ENCODE measurements at regions not wholly inside any gene's neighbourhood (a gene's known extent, or its start where the extent isn't known, plus 50 kb on each side); places are given as distances from the start of the nearest gene placed in this dataset.

DNA sequence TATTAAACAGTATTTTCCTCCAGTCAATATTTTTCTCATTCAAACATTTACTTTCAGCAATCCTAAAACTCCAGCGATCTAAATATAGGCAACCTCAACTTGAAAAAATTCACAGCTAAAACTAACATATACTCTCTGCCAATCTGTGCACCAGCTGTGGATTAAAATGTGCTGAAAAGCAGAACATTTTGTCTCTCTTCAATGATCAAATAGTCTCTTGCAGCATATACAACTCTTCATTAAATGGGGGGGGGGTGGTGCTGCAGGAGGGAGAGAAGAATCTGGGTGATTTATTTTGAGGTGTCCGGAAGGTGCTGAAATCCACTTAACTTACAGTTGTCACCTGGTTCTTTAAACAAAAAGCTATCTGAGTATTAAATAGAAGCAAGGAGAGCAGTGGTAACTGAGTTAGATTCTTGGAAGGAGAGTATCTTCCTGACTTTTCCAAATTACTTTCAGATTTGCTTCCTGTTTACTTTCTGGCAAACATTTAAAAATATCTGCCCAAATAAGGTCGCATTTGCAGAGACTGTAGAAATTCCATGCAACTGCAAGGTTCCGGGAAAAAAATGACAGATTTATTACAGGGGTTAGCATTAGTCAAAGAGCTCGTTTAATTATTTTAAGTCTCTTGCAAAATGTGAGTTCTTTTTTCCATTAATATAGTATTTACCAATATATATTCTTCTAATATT is 904.7 kb upstream of the ACVR2A start:
- peaks cover 23% of the 10 kb centered on the region for H3K27me3 Mint-ChIP-seq
- H3K4me3 Mint-ChIP-seq = no peak overlapping the region
- H3K4me1 Mint-ChIP-seq = no peaks in the 10 kb centered on the region
- ATAC-seq (no peak), DNase-seq (no peak)
- H3K27ac Mint-ChIP-seq = no peak overlapping the region
- no peaks in the 10 kb centered on the region for H3K36me3 Mint-ChIP-seq (ENCODE audit: low read depth)
- no peaks in the 10 kb centered on the region for H3K9me3 ChIP-seq (ENCODE audit: control insufficient read depth, low read length, poor library complexity, severe bottlenecking)

DNA sequence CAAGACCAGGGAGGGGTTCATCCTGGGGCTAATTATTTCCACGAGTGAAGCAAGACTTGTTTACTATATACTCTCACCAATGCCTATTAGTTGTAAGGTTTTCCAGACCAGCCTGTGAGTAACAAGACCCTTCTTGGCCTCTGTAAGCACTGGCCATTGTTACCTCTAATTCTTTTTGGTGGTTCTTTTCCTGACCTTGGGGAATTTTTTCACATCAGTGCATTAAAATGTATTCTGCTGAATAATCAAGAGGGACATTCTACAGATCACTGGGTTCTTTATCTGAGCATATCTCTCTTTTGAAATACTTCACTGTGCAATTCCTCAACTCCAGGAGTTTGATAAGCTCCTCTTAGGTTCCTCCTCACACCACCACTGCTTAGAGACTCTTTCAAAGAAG is 909.9 kb upstream of the ACVR2A start:
- ATAC-seq (no peak), DNase-seq (no peak)
- Mint-ChIP-seq H3K4me3 (no peak overlapping the region), H3K27me3 (peaks cover 12% of the 10 kb centered on the region), H3K4me1 (peaks cover 4% of the 10 kb centered on the region), H3K36me3 (ENCODE audit: low read depth) (no peaks in the 10 kb centered on the region), H3K27ac (no peak overlapping the region)
- H3K9me3 ChIP-seq (ENCODE audit: control insufficient read depth, low read length, poor library complexity, severe bottlenecking) = no peaks in the 10 kb centered on the region

DNA sequence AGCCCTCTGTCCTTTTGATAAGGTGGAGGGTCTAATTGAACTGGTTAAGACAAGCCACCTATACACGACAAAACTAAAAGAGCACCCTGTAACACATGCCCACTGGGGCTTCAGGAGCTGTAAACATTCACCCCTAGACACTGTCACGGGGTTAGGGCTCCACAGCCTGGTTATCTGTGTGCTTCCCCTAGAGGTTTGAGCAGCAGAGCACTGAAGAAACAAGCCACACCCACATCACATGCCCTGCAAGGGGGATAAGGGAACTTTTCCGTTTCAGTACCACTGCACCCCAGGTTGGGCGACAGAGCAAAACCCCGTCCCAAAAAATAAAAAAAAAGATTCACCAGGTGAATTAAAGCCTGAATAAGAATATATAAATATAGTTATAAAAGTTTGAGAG is 913.7 kb upstream of the ACVR2A start:
- no peak overlapping the region for H3K27ac Mint-ChIP-seq
- H3K4me1 Mint-ChIP-seq = peaks cover 5% of the 10 kb centered on the region
- DNase-seq (no peak), ATAC-seq (no peak)
- no peaks in the 10 kb centered on the region for H3K9me3 ChIP-seq (ENCODE audit: control insufficient read depth, low read length, poor library complexity, severe bottlenecking)
- peaks cover 14% of the 10 kb centered on the region for H3K27me3 Mint-ChIP-seq
- no peaks in the 10 kb centered on the region for H3K36me3 Mint-ChIP-seq (ENCODE audit: low read depth)
- H3K4me3 Mint-ChIP-seq = no peak overlapping the region

DNA sequence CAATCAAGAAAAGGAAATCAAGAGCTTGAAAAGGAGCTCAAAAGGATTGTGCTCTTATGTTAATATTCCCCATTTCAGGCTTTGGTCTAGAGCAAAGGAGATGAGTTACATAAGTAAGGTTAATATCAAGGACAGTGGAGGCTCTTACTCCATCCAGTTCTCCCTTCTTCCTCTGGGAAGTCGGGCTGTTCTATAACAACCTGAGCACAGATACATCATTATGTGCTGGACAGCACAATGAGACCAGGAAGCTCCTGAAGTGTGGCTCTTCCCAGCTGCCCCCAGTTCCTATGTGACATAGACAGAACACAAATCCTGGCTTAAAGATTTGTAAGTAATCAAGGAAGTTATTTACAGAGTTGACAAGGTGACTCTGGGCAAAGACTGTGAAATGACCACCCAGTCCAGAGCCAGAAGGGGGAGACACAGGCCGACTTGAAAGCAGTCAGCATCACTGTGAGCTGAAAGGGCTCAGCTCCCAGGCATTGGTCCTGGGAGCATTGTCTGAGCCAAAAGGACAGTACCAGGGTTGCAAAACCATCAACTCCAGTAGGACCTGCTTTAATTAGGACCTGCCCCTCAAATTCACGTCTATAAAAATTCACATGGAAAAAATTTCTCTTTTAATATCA is 917.6 kb upstream of the ACVR2A start:
- Mint-ChIP-seq H3K36me3 (ENCODE audit: low read depth) (no peaks in the 10 kb centered on the region), H3K27ac (no peak overlapping the region), H3K4me1 (peaks cover 5% of the 10 kb centered on the region), H3K4me3 (no peak overlapping the region), H3K27me3 (peaks cover 37% of the 10 kb centered on the region)
- ATAC-seq (no peak), DNase-seq (no peak)
- no peaks in the 10 kb centered on the region for H3K9me3 ChIP-seq (ENCODE audit: control insufficient read depth, low read length, poor library complexity, severe bottlenecking)

DNA sequence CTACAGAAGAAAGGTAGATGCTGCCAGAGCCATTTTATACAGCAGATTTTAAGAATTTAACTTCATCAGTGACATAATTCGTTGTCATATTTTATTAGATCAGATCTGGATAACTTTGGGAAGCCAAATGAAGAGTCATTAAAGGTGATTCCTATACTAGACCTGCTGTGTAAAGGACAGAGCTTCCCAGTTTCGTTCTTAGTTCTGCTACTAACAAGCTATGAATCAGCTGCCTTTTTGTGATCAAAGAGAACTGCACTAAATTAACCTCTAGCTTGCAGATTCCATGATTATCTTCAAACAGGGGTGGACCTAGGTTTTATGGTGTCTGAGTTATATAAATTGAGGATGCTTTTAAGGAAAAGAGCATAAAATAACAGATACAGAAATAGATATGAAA is 926.5 kb upstream of the ACVR2A start:
- ATAC-seq (no peak), DNase-seq (no peak)
- Mint-ChIP-seq H3K36me3 (ENCODE audit: low read depth) (no peaks in the 10 kb centered on the region), H3K4me1 (no peaks in the 10 kb centered on the region), H3K4me3 (no peak overlapping the region), H3K27me3 (peaks cover 19% of the 10 kb centered on the region), H3K27ac (no peak overlapping the region)
- no peaks in the 10 kb centered on the region for H3K9me3 ChIP-seq (ENCODE audit: control insufficient read depth, low read length, poor library complexity, severe bottlenecking)

DNA sequence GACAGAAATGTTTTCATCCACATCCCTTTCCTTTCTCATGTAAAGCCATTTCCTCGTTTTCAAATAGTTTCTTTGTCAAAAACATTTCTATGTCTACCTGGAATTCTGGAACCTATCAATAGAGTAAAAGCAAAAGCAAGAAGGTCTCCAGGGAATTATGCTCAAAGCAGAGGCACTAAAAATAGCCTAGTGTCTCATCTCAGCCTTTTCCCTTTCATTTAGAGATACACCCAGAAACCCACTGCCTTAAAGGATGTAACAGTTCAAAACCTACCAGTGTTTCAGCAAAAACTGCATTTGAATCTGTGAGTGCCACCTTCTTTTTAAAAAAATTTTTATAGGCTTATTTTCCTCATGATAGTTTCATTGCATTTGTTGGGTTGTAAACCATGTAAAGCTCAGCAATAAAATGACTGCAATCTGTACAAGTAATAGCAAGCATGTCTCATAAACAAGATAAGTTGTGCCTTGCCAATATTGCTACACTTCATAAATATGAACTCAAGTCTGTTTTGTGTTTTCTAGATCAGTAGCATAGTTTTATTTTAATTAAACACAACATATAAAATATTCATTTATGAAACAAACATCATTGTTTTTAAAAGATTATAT is 927.3 kb upstream of the ACVR2A start:
- peaks cover 14% of the 10 kb centered on the region for H3K27me3 Mint-ChIP-seq
- H3K4me3 Mint-ChIP-seq = no peak overlapping the region
- H3K36me3 Mint-ChIP-seq (ENCODE audit: low read depth) = no peaks in the 10 kb centered on the region
- H3K27ac Mint-ChIP-seq = no peak overlapping the region
- ATAC-seq = no peak
- no peak for DNase-seq
- H3K4me1 Mint-ChIP-seq = no peaks in the 10 kb centered on the region
- no peaks in the 10 kb centered on the region for H3K9me3 ChIP-seq (ENCODE audit: control insufficient read depth, low read length, poor library complexity, severe bottlenecking)

DNA sequence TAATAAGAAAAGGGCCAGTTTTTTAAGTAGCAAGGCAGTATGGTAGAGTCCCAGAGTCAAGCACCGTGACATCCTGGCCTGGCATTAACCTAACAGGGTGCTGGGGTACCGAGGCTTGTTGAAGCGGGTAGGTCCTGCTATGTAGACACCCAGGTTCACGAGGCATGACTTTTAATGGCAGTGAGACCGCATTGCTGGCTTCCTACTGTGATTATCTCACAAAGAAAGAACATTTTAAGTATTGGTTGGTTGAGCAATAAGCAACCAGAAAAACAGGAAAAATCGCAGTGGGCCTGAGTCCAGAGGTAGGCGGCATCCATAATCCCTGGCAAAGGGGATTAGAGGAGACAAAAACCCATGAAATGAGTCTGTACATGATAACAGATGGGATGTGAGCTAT is 927.9 kb upstream of the ACVR2A start:
- Mint-ChIP-seq H3K4me3 (no peak overlapping the region), H3K27ac (no peak overlapping the region), H3K27me3 (peaks cover 10% of the 10 kb centered on the region), H3K36me3 (ENCODE audit: low read depth) (no peaks in the 10 kb centered on the region), H3K4me1 (no peaks in the 10 kb centered on the region)
- no peaks in the 10 kb centered on the region for H3K9me3 ChIP-seq (ENCODE audit: control insufficient read depth, low read length, poor library complexity, severe bottlenecking)
- DNase-seq = no peak
- ATAC-seq = no peak

DNA sequence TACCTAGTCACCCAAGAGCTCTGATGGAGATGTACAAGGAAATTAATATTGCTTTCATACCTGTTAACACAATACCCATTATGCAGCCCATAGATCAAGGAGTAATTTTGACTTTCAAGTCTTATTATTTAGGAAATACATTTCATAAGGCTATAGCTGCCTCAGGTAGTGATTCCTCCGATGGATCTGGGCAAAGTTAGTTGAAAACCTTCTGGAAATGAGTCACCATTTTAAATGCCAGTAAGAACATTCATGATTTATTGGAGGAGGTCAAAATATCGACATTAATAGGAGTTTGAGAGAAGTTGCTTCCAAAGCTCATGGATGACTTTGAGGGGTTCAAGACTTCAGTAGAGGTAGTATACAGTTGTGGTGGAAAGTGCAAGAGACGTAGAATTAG is 931.4 kb upstream of the ACVR2A start:
- no peak for ATAC-seq
- Mint-ChIP-seq H3K27me3 (no peaks in the 10 kb centered on the region), H3K4me1 (no peaks in the 10 kb centered on the region), H3K27ac (no peak overlapping the region), H3K4me3 (no peak overlapping the region), H3K36me3 (ENCODE audit: low read depth) (no peaks in the 10 kb centered on the region)
- no peak for DNase-seq
- H3K9me3 ChIP-seq (ENCODE audit: control insufficient read depth, low read length, poor library complexity, severe bottlenecking) = no peaks in the 10 kb centered on the region

DNA sequence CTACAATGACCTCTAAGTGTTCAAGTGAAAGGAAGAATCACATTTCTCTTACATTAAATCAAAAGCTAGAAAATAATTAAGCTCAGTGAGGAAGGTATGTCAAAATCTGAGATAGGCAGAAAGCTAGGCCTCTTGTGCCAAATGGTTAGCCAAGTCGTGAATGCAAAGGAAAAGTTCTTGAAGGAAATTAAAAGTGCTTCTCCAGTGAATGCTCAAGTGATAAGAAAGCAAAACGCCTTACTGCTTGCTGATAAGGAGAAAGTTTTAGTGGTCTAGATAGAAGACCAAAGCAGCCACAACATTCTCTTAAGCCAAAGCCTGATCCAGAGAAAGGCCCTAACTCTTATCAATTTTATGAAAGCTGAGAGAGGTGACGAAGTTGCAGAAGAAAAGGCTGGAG is 932.3 kb upstream of the ACVR2A start:
- H3K4me3 Mint-ChIP-seq = no peak overlapping the region
- no peaks in the 10 kb centered on the region for H3K9me3 ChIP-seq (ENCODE audit: control insufficient read depth, low read length, poor library complexity, severe bottlenecking)
- ATAC-seq = no peak
- H3K27ac Mint-ChIP-seq = no peak overlapping the region
- no peaks in the 10 kb centered on the region for H3K27me3 Mint-ChIP-seq
- no peak for DNase-seq
- no peaks in the 10 kb centered on the region for H3K36me3 Mint-ChIP-seq (ENCODE audit: low read depth)
- no peaks in the 10 kb centered on the region for H3K4me1 Mint-ChIP-seq

DNA sequence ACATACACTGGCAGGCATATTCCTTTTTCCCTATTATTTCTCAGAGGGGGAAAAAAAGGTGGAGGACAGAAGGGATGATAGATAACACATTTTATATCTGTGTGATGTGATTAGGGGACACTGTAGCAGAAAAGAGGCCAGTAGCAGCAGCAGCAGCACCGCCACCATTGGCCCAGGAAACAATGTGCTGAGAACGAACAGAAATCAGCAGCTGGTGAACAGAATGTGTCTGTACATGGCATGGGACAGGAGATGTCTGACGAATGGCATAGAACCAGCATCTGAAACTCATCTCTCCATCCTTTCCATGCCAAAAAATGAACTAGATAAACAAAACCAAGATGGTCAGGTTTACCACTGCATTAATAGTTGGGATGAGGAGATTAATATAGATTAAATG is 936.1 kb upstream of the ACVR2A start:
- Mint-ChIP-seq H3K4me3 (no peak overlapping the region), H3K4me1 (no peaks in the 10 kb centered on the region), H3K36me3 (ENCODE audit: low read depth) (no peaks in the 10 kb centered on the region), H3K27ac (no peak overlapping the region), H3K27me3 (no peaks in the 10 kb centered on the region)
- no peaks in the 10 kb centered on the region for H3K9me3 ChIP-seq (ENCODE audit: control insufficient read depth, low read length, poor library complexity, severe bottlenecking)
- DNase-seq = no peak
- no peak for ATAC-seq

DNA sequence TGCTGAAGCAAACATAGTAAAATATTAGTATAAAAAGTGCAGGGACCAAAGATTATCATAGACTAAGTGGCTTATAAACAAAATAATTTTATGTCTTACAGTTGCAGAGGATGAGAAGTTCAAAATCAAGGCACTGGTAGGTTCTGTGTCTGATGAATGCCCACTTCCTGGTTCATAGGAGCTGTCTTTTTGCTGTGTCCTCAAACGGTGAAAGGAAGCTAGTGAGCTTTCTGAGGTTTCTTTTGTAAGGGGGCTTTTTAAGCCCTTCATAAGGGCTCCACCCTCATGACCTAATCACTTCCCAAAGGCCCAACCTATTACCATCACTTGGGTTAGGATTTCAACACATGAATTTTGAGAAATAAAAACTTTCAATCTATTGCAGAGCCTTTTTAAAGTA is 946.7 kb upstream of the ACVR2A start:
- no peak overlapping the region for H3K27ac Mint-ChIP-seq
- H3K9me3 ChIP-seq (ENCODE audit: control insufficient read depth, low read length, poor library complexity, severe bottlenecking) = no peaks in the 10 kb centered on the region
- H3K36me3 Mint-ChIP-seq (ENCODE audit: low read depth) = no peaks in the 10 kb centered on the region
- ATAC-seq (no peak), DNase-seq (no peak)
- H3K4me1 Mint-ChIP-seq = no peaks in the 10 kb centered on the region
- peaks cover 7% of the 10 kb centered on the region for H3K27me3 Mint-ChIP-seq
- H3K4me3 Mint-ChIP-seq = no peak overlapping the region

DNA sequence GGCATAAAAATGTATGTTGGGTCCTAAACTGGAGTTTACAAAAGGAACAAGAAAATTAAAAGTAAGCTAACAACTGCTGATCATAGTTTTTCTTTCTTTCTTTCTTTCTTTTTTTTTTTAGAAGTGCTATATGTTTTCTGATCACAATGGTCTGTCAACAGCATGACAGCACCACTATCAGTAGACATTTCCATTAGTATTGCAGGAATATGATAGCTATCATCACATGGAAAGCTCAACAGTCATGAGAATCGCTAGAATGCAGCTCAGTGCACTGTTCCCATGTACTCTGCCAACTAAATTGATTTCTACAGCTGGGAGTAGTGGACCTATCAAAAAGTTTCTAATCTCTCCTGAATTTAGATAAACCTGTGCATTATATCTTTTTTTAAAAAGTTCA is 950.3 kb upstream of the ACVR2A start:
- no peaks in the 10 kb centered on the region for H3K4me1 Mint-ChIP-seq
- H3K4me3 Mint-ChIP-seq = no peak overlapping the region
- peaks cover 7% of the 10 kb centered on the region for H3K27me3 Mint-ChIP-seq
- no peaks in the 10 kb centered on the region for H3K9me3 ChIP-seq (ENCODE audit: control insufficient read depth, low read length, poor library complexity, severe bottlenecking)
- no peaks in the 10 kb centered on the region for H3K36me3 Mint-ChIP-seq (ENCODE audit: low read depth)
- DNase-seq = no peak
- H3K27ac Mint-ChIP-seq = no peak overlapping the region
- ATAC-seq = no peak

DNA sequence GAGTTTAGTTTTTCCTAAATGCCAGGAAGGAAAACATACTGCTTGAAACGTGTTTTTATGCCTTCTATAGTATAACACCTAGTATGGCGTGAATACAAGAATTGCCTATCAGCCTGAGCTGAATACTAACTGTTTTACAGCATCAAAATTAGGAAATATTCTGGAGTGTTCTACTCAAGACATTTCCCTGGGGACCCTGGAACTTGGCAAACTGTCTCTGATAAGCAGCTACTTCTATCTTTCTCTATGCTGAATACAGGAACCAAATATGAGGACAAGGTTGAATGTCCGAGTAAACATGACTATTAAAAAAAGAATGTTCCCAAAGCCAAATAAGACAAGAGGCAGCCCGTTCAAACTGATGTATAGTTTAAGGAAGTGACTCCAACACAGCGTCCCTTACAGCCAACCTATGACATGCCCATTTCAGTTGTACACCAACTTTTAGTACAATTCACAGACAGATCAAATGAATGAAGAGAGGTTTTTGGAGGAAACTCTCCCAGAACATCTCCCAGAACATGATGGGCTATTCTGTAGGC is 951.3 kb upstream of the ACVR2A start:
- Mint-ChIP-seq H3K27ac (no peak overlapping the region), H3K4me1 (no peaks in the 10 kb centered on the region), H3K36me3 (ENCODE audit: low read depth) (no peaks in the 10 kb centered on the region), H3K4me3 (no peak overlapping the region), H3K27me3 (peaks cover 7% of the 10 kb centered on the region)
- no peaks in the 10 kb centered on the region for H3K9me3 ChIP-seq (ENCODE audit: control insufficient read depth, low read length, poor library complexity, severe bottlenecking)
- no peak for ATAC-seq
- no peak for DNase-seq

DNA sequence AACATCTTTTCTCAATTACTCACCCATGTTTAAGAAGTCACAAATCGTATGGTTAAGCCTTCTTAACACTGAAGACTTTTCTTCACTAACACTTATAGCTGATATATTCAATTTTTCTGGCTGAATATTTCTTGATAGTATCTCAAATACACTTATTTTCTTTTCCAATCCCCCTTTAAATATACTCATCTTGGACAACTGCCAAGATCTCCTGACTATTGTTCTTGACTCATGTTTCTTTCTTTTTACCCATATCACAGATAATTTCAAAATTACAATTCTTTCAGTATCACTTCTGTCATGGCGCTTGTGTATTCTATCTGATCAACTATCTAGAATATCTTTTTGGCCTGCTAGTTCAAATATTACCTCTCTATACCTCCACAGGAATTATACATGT is 954.3 kb upstream of the ACVR2A start:
- H3K9me3 ChIP-seq (ENCODE audit: control insufficient read depth, low read length, poor library complexity, severe bottlenecking) = no peaks in the 10 kb centered on the region
- no peak for DNase-seq
- no peaks in the 10 kb centered on the region for H3K27me3 Mint-ChIP-seq
- no peaks in the 10 kb centered on the region for H3K36me3 Mint-ChIP-seq (ENCODE audit: low read depth)
- H3K4me3 Mint-ChIP-seq = no peak overlapping the region
- ATAC-seq = no peak
- H3K4me1 Mint-ChIP-seq = no peaks in the 10 kb centered on the region
- H3K27ac Mint-ChIP-seq = no peak overlapping the region
